ENCODE measurements at regions not wholly inside any gene's neighbourhood (a gene's known extent, or its start where the extent isn't known, plus 50 kb on each side); places are given as distances from the start of the nearest gene placed in this dataset.

- ChIA-PET CTCF (ENCODE audit: partially characterized antibody) (no interaction called here), POLR2A (ENCODE audit: partially characterized antibody) (no interaction called here)
- no peaks in the 10 kb centered on the region for H3K36me3 Mint-ChIP-seq
- Histone ChIP-seq H3K27me3 (ENCODE audit: insufficient read depth, low read length) (no peaks in the 10 kb centered on the region), H3K4me1 (ENCODE audit: insufficient read depth, low read length) (no peaks in the 10 kb centered on the region), H3K36me3 (ENCODE audit: insufficient read depth, low read length) (no peaks in the 10 kb centered on the region), H3K9me3 (ENCODE audit: control insufficient read depth in 1 of 2, low read length in 2 of 2) (no peaks in the 10 kb centered on the region), H3K4me3 (ENCODE audit: low read length in 2 of 2) (no peak overlapping the region), H3K27ac (ENCODE audit: low read depth, low read length) (no peak overlapping the region)
- no peak overlapping the region for H3K27ac Mint-ChIP-seq
- no peak overlapping the region for H3K4me3 Mint-ChIP-seq
- peaks cover 4 to 6% of the 10 kb centered on the region in 2 donors for H3K27me3 Mint-ChIP-seq
- H3K9me3 Mint-ChIP-seq = peaks cover 0 to 2% (median 0%) of the 10 kb centered on the region in 8 donors
- intact Hi-C loops (cut with micrococcal nuclease) = no loop called here
- H3K4me1 Mint-ChIP-seq = no peaks in the 10 kb centered on the region
- DNase-seq = no peak
Measured at GRCh38 chr2:126827371-126827770, 71.3 kb upstream of the TEX51 start.

GRCh38 chr2:126828051-126828450, 70.6 kb upstream of the TEX51 start:
- no peaks in the 10 kb centered on the region for H3K27me3 ChIP-seq (ENCODE audit: insufficient read depth, low read length)
- no peak overlapping the region for H3K4me3 ChIP-seq (ENCODE audit: low read length in 2 of 2)
- DNase-seq = no peak
- ChIA-PET POLR2A (ENCODE audit: partially characterized antibody) (no interaction called here), CTCF (ENCODE audit: partially characterized antibody) (no interaction called here)
- H3K4me3 Mint-ChIP-seq = no peak overlapping the region
- H3K4me1 ChIP-seq (ENCODE audit: insufficient read depth, low read length) = no peaks in the 10 kb centered on the region
- no peaks in the 10 kb centered on the region for H3K9me3 ChIP-seq (ENCODE audit: control insufficient read depth in 1 of 2, low read length in 2 of 2)
- peaks cover 4 to 6% of the 10 kb centered on the region in 2 donors for H3K27me3 Mint-ChIP-seq
- H3K27ac ChIP-seq (ENCODE audit: low read depth, low read length) = no peak overlapping the region
- peaks cover 0 to 2% (median 0%) of the 10 kb centered on the region in 8 donors for H3K9me3 Mint-ChIP-seq
- peak overlapping the region in 1 of 7 donors; percentile 48 for H3K27ac Mint-ChIP-seq
- intact Hi-C loops (cut with micrococcal nuclease) = no loop called here
- H3K4me1 Mint-ChIP-seq = no peaks in the 10 kb centered on the region
- no peaks in the 10 kb centered on the region for H3K36me3 Mint-ChIP-seq
- H3K36me3 ChIP-seq (ENCODE audit: insufficient read depth, low read length) = no peaks in the 10 kb centered on the region

- no peak overlapping the region for H3K27ac Mint-ChIP-seq
- no peak overlapping the region for H3K27ac ChIP-seq (ENCODE audit: low read depth, low read length)
- H3K9me3 ChIP-seq (ENCODE audit: control insufficient read depth in 1 of 2, low read length in 2 of 2) = no peaks in the 10 kb centered on the region
- H3K4me3 ChIP-seq (ENCODE audit: low read length in 2 of 2) = no peak overlapping the region
- H3K4me3 Mint-ChIP-seq = no peak overlapping the region
- no peaks in the 10 kb centered on the region for H3K36me3 Mint-ChIP-seq
- no peaks in the 10 kb centered on the region for H3K4me1 ChIP-seq (ENCODE audit: insufficient read depth, low read length)
- no peak for DNase-seq
- H3K27me3 ChIP-seq (ENCODE audit: insufficient read depth, low read length) = no peaks in the 10 kb centered on the region
- CTCF ChIA-PET (ENCODE audit: partially characterized antibody) = no interaction called here
- intact Hi-C loops (cut with micrococcal nuclease) = no loop called here
- H3K36me3 ChIP-seq (ENCODE audit: insufficient read depth, low read length) = no peaks in the 10 kb centered on the region
- peaks cover 0 to 2% (median 0%) of the 10 kb centered on the region in 8 donors for H3K9me3 Mint-ChIP-seq
- peaks cover 2 to 3% of the 10 kb centered on the region in 2 donors for H3K27me3 Mint-ChIP-seq
- no peaks in the 10 kb centered on the region for H3K4me1 Mint-ChIP-seq
- POLR2A ChIA-PET (ENCODE audit: partially characterized antibody) = no interaction called here
Measured at GRCh38 chr2:126828491-126828890, 70.2 kb upstream of the TEX51 start.

DNA sequence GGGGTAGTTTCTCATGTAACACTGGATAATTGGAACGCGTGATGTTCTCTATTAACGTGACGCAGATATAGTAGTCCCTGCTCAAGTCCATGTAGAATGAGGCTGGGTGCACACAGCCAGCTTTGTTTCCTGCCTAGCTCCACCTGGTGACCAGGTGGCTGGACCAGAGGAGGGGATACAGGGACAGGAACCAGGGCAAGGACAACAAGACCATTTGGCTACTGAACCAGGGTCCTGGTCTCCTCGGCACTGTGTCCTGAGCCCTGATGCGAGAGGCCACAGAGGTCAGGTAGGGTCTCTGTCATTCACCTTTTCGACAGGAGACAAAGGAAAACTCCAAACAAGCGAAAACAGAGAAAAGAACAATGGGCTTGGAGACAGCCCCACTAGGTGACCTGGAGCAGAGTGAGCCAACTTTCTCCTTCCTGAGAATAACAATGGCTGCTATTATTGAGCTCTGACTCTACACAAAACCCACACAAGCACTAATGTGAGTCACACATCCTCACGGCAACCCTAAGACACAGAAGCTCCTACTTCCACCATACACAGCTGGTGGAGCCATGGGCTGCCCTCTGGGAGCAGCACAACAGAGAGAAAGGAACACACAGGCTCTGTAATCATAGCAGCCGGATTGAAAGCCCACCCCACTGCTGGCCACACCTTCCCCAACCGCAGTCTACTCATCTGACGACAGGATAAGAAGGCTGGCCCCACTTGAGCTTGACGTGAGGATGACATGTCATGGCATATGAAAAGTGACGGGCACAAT, 67.3 kb upstream of the TEX51 start:
- ChIA-PET CTCF (ENCODE audit: partially characterized antibody) (no interaction called here), POLR2A (ENCODE audit: partially characterized antibody) (no interaction called here)
- H3K27me3 Mint-ChIP-seq = peaks cover 2 to 3% of the 10 kb centered on the region in 2 donors
- H3K9me3 ChIP-seq (ENCODE audit: control insufficient read depth in 1 of 2, low read length in 2 of 2) = no peaks in the 10 kb centered on the region
- no peak for DNase-seq
- no peak overlapping the region for H3K4me3 Mint-ChIP-seq
- H3K27ac Mint-ChIP-seq = no peak overlapping the region
- H3K27me3 ChIP-seq (ENCODE audit: insufficient read depth, low read length) = no peaks in the 10 kb centered on the region
- no peaks in the 10 kb centered on the region for H3K36me3 Mint-ChIP-seq
- H3K27ac ChIP-seq (ENCODE audit: low read depth, low read length) = no peak overlapping the region
- peaks cover 0 to 2% (median 0%) of the 10 kb centered on the region in 8 donors for H3K9me3 Mint-ChIP-seq
- intact Hi-C loops (cut with micrococcal nuclease) = no loop called here
- no peak overlapping the region for H3K4me3 ChIP-seq (ENCODE audit: low read length in 2 of 2)
- no peaks in the 10 kb centered on the region for H3K36me3 ChIP-seq (ENCODE audit: insufficient read depth, low read length)
- no peaks in the 10 kb centered on the region for H3K4me1 Mint-ChIP-seq
- no peaks in the 10 kb centered on the region for H3K4me1 ChIP-seq (ENCODE audit: insufficient read depth, low read length)

GRCh38 chr2:126832014-126832413, 66.7 kb upstream of the TEX51 start:
- Histone ChIP-seq H3K36me3 (ENCODE audit: insufficient read depth, low read length) (no peaks in the 10 kb centered on the region), H3K9me3 (ENCODE audit: control insufficient read depth in 1 of 2, low read length in 2 of 2) (no peaks in the 10 kb centered on the region), H3K27me3 (ENCODE audit: insufficient read depth, low read length) (no peaks in the 10 kb centered on the region), H3K4me3 (ENCODE audit: low read length in 2 of 2) (no peak overlapping the region), H3K27ac (ENCODE audit: low read depth, low read length) (no peak overlapping the region), H3K4me1 (ENCODE audit: insufficient read depth, low read length) (no peaks in the 10 kb centered on the region)
- no peaks in the 10 kb centered on the region for H3K4me1 Mint-ChIP-seq
- no peak overlapping the region for H3K4me3 Mint-ChIP-seq
- CTCF ChIA-PET (ENCODE audit: partially characterized antibody) = no interaction called here
- POLR2A ChIA-PET (ENCODE audit: partially characterized antibody) = no interaction called here
- DNase-seq = no peak
- intact Hi-C loops (cut with micrococcal nuclease) = no loop called here
- peaks cover 2% of the 10 kb centered on the region in 2 donors for H3K27me3 Mint-ChIP-seq
- no peak overlapping the region for H3K27ac Mint-ChIP-seq
- H3K9me3 Mint-ChIP-seq = peaks cover 0 to 2% (median 0%) of the 10 kb centered on the region in 8 donors
- H3K36me3 Mint-ChIP-seq = no peaks in the 10 kb centered on the region

DNA sequence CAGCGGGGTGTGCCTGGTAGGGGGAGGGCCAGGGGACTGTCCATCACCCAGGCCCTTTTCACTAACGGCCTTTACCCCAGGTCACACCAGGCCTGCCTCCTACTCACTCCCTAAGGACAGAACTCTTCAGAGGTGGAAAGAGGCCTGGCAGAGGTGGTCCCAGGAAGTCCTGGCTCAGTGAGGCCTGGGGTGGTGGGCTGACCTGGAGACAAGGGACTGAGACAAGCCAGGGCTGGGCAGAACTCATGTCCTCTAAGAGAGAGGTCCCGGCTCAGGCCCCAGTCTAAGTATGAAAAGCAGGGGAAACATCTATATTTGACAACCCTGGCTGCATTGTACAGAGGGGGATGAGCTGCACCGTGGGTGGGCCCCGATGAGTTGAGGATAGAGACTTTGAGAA, 65.9 kb upstream of the TEX51 start:
- Histone ChIP-seq H3K9me3 (ENCODE audit: control insufficient read depth in 1 of 2, low read length in 2 of 2) (no peaks in the 10 kb centered on the region), H3K27ac (ENCODE audit: low read depth, low read length) (no peak overlapping the region), H3K36me3 (ENCODE audit: insufficient read depth, low read length) (no peaks in the 10 kb centered on the region), H3K27me3 (ENCODE audit: insufficient read depth, low read length) (no peaks in the 10 kb centered on the region), H3K4me1 (ENCODE audit: insufficient read depth, low read length) (no peaks in the 10 kb centered on the region), H3K4me3 (ENCODE audit: low read length in 2 of 2) (no peak overlapping the region)
- Mint-ChIP-seq H3K4me3 (no peak overlapping the region), H3K36me3 (no peaks in the 10 kb centered on the region), H3K9me3 (peaks cover 0 to 2% (median 0%) of the 10 kb centered on the region in 8 donors), H3K4me1 (no peaks in the 10 kb centered on the region), H3K27me3 (peaks cover 1 to 2% of the 10 kb centered on the region in 2 donors), H3K27ac (no peak overlapping the region)
- POLR2A ChIA-PET (ENCODE audit: partially characterized antibody) = no interaction called here
- CTCF ChIA-PET (ENCODE audit: partially characterized antibody) = no interaction called here
- DNase-seq = no peak
- intact Hi-C loops (cut with micrococcal nuclease) = no loop called here

DNA sequence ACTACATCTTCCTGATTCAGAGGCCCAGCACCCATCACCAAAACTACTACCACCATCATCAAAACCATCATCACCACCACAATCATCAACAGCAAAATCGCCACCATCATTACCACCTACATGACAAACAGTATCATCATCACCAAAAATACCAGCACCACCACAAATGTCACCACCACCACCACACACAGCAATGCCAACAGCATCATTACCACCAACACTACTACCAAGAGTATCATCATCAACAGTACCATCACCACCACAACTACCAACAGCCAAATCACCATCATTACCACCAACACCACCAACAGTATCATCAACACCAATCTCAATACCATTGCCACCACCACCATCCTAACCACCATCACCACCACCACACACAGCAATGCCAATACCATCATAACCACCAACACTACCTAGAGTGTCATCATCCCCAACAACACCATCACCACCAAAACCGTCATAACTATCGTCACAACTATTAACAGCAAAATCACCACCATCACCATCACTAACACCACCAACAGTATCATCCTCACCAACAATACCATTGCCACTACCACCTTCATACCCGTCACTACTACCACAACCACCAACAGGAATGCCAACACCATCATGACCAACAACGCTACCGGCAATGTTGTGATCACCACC, 64.6 kb upstream of the TEX51 start:
- H3K27me3 Mint-ChIP-seq = peaks cover 0 to 5% of the 10 kb centered on the region in 2 donors
- DNase-seq = no peak
- H3K36me3 ChIP-seq (ENCODE audit: insufficient read depth, low read length) = no peaks in the 10 kb centered on the region
- no peaks in the 10 kb centered on the region for H3K27me3 ChIP-seq (ENCODE audit: insufficient read depth, low read length)
- H3K9me3 ChIP-seq (ENCODE audit: control insufficient read depth in 1 of 2, low read length in 2 of 2) = no peaks in the 10 kb centered on the region
- intact Hi-C loops (cut with micrococcal nuclease) = no loop called here
- CTCF ChIA-PET (ENCODE audit: partially characterized antibody) = no interaction called here
- no peak overlapping the region for H3K27ac Mint-ChIP-seq
- H3K4me1 ChIP-seq (ENCODE audit: insufficient read depth, low read length) = no peaks in the 10 kb centered on the region
- POLR2A ChIA-PET (ENCODE audit: partially characterized antibody) = no interaction called here
- H3K9me3 Mint-ChIP-seq = no peaks in the 10 kb centered on the region
- H3K4me3 Mint-ChIP-seq = no peak overlapping the region
- no peak overlapping the region for H3K27ac ChIP-seq (ENCODE audit: low read depth, low read length)
- no peaks in the 10 kb centered on the region for H3K36me3 Mint-ChIP-seq
- no peak overlapping the region for H3K4me3 ChIP-seq (ENCODE audit: low read length in 2 of 2)
- H3K4me1 Mint-ChIP-seq = no peaks in the 10 kb centered on the region

All from CD4-positive, alpha-beta memory T cell (primary cell).